ENCODE measurements at regions not wholly inside any gene's neighbourhood (a gene's known extent, or its start where the extent isn't known, plus 50 kb on each side); places are given as distances from the start of the nearest gene placed in this dataset.

DNA sequence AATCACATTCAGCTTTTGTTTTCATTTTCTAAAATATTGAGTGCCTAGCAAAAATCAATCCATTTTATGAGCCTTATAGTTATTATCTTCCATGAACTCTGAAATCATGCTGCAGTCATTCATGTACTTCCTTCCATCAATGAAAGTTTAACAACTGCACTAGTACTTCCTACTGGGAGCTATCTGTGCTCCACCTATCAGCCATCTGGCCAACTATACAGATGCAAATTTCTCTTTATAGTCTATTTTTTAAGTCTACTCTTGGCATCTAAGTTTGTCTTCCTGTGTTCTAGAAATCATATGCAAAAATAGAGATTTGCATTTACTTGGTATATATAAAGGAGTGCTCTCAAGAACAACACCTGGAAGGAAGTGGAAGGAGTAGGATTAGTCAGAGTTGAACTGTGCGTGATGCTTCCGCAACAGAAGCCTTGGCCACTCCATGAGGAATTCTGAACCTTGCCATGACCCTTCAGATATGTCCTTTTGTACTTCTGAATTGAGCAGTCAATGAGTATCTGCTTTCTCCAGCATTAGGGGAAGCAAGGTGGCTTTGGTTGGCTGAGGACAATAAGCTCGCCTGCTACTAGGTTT lies 403.2 kb upstream of the ADAMTS5 start:
- TF ChIP-seq EZH2 (IDR thresholded peaks at IDR 0.05; ENCODE audit: insufficient read depth, poor library complexity, severe bottlenecking) (no peak), EZH2phosphoT487 (IDR thresholded peaks at IDR 0.05; ENCODE audit: insufficient read depth, low read depth) (no peak)

All from GM23248 (cell line).